ENCODE measurements at regions not wholly inside any gene's neighbourhood (a gene's known extent, or its start where the extent isn't known, plus 50 kb on each side); places are given as distances from the start of the nearest gene placed in this dataset.

GRCh38 chr9:108264093-108264492 lies 591.7 kb downstream of the ACTL7B start:
- Histone ChIP-seq H2AFZ (ENCODE audit: low read depth) (no peak overlapping the region), H3K27me3 (ENCODE audit: insufficient read depth, low read depth) (no peaks in the 10 kb centered on the region), H3K36me3 (ENCODE audit: insufficient read depth) (no peaks in the 10 kb centered on the region), H3K27ac (no peak overlapping the region), H4K20me1 (ENCODE audit: insufficient read depth) (no peaks in the 10 kb centered on the region), H3K9ac (no peak overlapping the region), H3K4me1 (ENCODE audit: low read depth, poor library complexity, severe bottlenecking) (peaks cover 5% of the 10 kb centered on the region), H3K4me2 (no peak overlapping the region), H3K4me3 (IDR thresholded peaks at IDR 0.05; ENCODE audit: insufficient read depth, low read depth, low read length) (no peak overlapping the region), H3K79me2 (ENCODE audit: insufficient read depth, low read depth) (no peaks in the 10 kb centered on the region)
- TF ChIP-seq CTCF (conservative IDR thresholded peaks at IDR 0.05; ENCODE audit: low read depth, low read length) = no peak

GRCh38 chr9:108262836-108263235 lies 593.0 kb downstream of the ACTL7B start:
- Histone ChIP-seq H2AFZ (ENCODE audit: low read depth) (no peak overlapping the region), H3K79me2 (ENCODE audit: insufficient read depth, low read depth) (no peaks in the 10 kb centered on the region), H4K20me1 (ENCODE audit: insufficient read depth) (no peaks in the 10 kb centered on the region), H3K4me2 (no peak overlapping the region), H3K27me3 (ENCODE audit: insufficient read depth, low read depth) (no peaks in the 10 kb centered on the region), H3K4me3 (IDR thresholded peaks at IDR 0.05; ENCODE audit: insufficient read depth, low read depth, low read length) (no peak overlapping the region), H3K9ac (no peak overlapping the region), H3K36me3 (ENCODE audit: insufficient read depth) (no peaks in the 10 kb centered on the region), H3K4me1 (ENCODE audit: low read depth, poor library complexity, severe bottlenecking) (no peaks in the 10 kb centered on the region), H3K27ac (no peak overlapping the region)
- no peak for TF ChIP-seq CTCF (conservative IDR thresholded peaks at IDR 0.05; ENCODE audit: low read depth, low read length)

GRCh38 chr9:108259917-108260675 lies 595.7 kb downstream of the ACTL7B start:
- H3K4me3 ChIP-seq (IDR thresholded peaks at IDR 0.05; ENCODE audit: insufficient read depth, low read depth, low read length) = no peak overlapping the region
- no peaks in the 10 kb centered on the region for H4K20me1 ChIP-seq (ENCODE audit: insufficient read depth)
- H3K27ac ChIP-seq = no peak overlapping the region
- TF ChIP-seq CTCF (conservative IDR thresholded peaks at IDR 0.05; ENCODE audit: low read depth, low read length) = no peak
- H3K9ac ChIP-seq = no peak overlapping the region
- no peaks in the 10 kb centered on the region for H3K36me3 ChIP-seq (ENCODE audit: insufficient read depth)
- no peak overlapping the region for H2AFZ ChIP-seq (ENCODE audit: low read depth)
- H3K79me2 ChIP-seq (ENCODE audit: insufficient read depth, low read depth) = no peaks in the 10 kb centered on the region
- no peaks in the 10 kb centered on the region for H3K27me3 ChIP-seq (ENCODE audit: insufficient read depth, low read depth)
- H3K4me2 ChIP-seq = no peak overlapping the region
- H3K4me1 ChIP-seq (ENCODE audit: low read depth, poor library complexity, severe bottlenecking) = no peaks in the 10 kb centered on the region

- Histone ChIP-seq H3K79me2 (ENCODE audit: insufficient read depth, low read depth) (no peaks in the 10 kb centered on the region), H3K4me2 (no peak overlapping the region), H3K4me3 (IDR thresholded peaks at IDR 0.05; ENCODE audit: insufficient read depth, low read depth, low read length) (no peak overlapping the region), H3K4me1 (ENCODE audit: low read depth, poor library complexity, severe bottlenecking) (no peaks in the 10 kb centered on the region), H3K27ac (no peak overlapping the region), H4K20me1 (ENCODE audit: insufficient read depth) (no peaks in the 10 kb centered on the region), H3K36me3 (ENCODE audit: insufficient read depth) (no peaks in the 10 kb centered on the region), H2AFZ (ENCODE audit: low read depth) (no peak overlapping the region), H3K9ac (no peak overlapping the region), H3K27me3 (ENCODE audit: insufficient read depth, low read depth) (no peaks in the 10 kb centered on the region)
- no peak for TF ChIP-seq CTCF (conservative IDR thresholded peaks at IDR 0.05; ENCODE audit: low read depth, low read length)
These were observed 597.1 kb downstream of the ACTL7B start for GRCh38 chr9:108258640-108259039.

All from KMS-11 (cell line).